ENCODE measurements at regions not wholly inside any gene's neighbourhood (a gene's known extent, or its start where the extent isn't known, plus 50 kb on each side); places are given as distances from the start of the nearest gene placed in this dataset.

- H3K4me1 Mint-ChIP-seq (ENCODE audit: low read depth), result peaks cover 2% of the 10 kb centered on the region
- H3K9me3 Mint-ChIP-seq, result no peaks in the 10 kb centered on the region
- no peak overlapping the region for H3K4me3 Mint-ChIP-seq
- no peaks in the 10 kb centered on the region for H3K27me3 Mint-ChIP-seq
- H3K27ac Mint-ChIP-seq, result no peak overlapping the region
- CTCF ChIA-PET, result no interaction called here
- POLR2A ChIA-PET, result interaction anchor here (0.6 kb wide), 1 partner anchor 1119 kb away, joined by 4 read pairs; no protein-coding TSS in a partner anchor
- H3K36me3 Mint-ChIP-seq (ENCODE audit: low read depth), result peaks cover 8% of the 10 kb centered on the region
- TF ChIP-seq CTCF (IDR thresholded peaks at IDR 0.05), result no peak
- intact Hi-C loops (cut with micrococcal nuclease), result no loop called here
- no peak for ATAC-seq
- no peak for DNase-seq
Measured at GRCh38 chr6:144753023-144753705, 468.0 kb downstream of the UTRN start.

GRCh38 chr6:144756469-144756868 lies 471.3 kb downstream of the UTRN start:
- Mint-ChIP-seq H3K27ac (no peak overlapping the region), H3K36me3 (ENCODE audit: low read depth) (peaks cover 2% of the 10 kb centered on the region), H3K4me3 (no peak overlapping the region), H3K27me3 (no peaks in the 10 kb centered on the region), H3K9me3 (no peaks in the 10 kb centered on the region), H3K4me1 (ENCODE audit: low read depth) (peaks cover 2% of the 10 kb centered on the region)
- ChIA-PET POLR2A (no interaction called here), CTCF (interaction anchor here (0.6 kb wide), 1 partner anchor 1214 kb away, joined by 3 read pairs; no protein-coding TSS in a partner anchor)
- no peak for ATAC-seq
- TF ChIP-seq CTCF (IDR thresholded peaks at IDR 0.05), result no peak
- no peak for DNase-seq
- intact Hi-C loops (cut with micrococcal nuclease), result no loop called here

DNA sequence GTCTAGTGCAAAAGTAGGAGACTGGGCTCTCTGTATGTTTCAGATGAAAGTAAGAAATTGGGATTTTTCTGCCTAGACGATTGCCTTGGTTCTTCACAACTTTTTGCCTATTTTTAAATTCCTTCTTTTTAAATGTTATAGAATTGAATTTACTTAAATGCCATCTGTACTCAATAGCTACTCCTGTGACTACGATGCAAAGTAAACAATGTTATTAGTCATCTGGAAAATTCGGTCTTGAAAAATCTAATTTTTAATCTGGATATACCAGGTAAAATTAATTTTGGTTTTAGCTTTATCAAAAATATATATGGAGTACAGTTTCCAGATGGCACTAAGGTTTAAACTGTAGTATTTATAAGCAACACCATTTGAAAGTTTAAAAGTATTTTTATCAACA lies 472.2 kb downstream of the UTRN start:
- H3K4me1 Mint-ChIP-seq (ENCODE audit: low read depth), result peaks cover 2% of the 10 kb centered on the region
- POLR2A ChIA-PET, result no interaction called here
- CTCF ChIA-PET, result no interaction called here
- no peak overlapping the region for H3K27ac Mint-ChIP-seq
- ATAC-seq, result no peak
- no peaks in the 10 kb centered on the region for H3K9me3 Mint-ChIP-seq
- intact Hi-C loops (cut with micrococcal nuclease), result no loop called here
- peaks cover 2% of the 10 kb centered on the region for H3K36me3 Mint-ChIP-seq (ENCODE audit: low read depth)
- DNase-seq, result no peak
- no peaks in the 10 kb centered on the region for H3K27me3 Mint-ChIP-seq
- no peak for TF ChIP-seq CTCF (IDR thresholded peaks at IDR 0.05)
- no peak overlapping the region for H3K4me3 Mint-ChIP-seq

GRCh38 chr6:144757730-144758129 lies 472.6 kb downstream of the UTRN start:
- H3K27me3 Mint-ChIP-seq, result no peaks in the 10 kb centered on the region
- no peak overlapping the region for H3K4me3 Mint-ChIP-seq
- peaks cover 2% of the 10 kb centered on the region for H3K4me1 Mint-ChIP-seq (ENCODE audit: low read depth)
- no peak overlapping the region for H3K27ac Mint-ChIP-seq
- H3K36me3 Mint-ChIP-seq (ENCODE audit: low read depth), result peaks cover 2% of the 10 kb centered on the region
- CTCF ChIA-PET, result no interaction called here
- no peak for TF ChIP-seq CTCF (IDR thresholded peaks at IDR 0.05)
- intact Hi-C loops (cut with micrococcal nuclease), result no loop called here
- ATAC-seq (no peak), DNase-seq (no peak)
- POLR2A ChIA-PET, result no interaction called here
- no peaks in the 10 kb centered on the region for H3K9me3 Mint-ChIP-seq

GRCh38 chr6:144758602-144759001 lies 473.5 kb downstream of the UTRN start:
- ChIA-PET POLR2A (no interaction called here), CTCF (no interaction called here)
- no peak for TF ChIP-seq CTCF (IDR thresholded peaks at IDR 0.05)
- Mint-ChIP-seq H3K27me3 (no peaks in the 10 kb centered on the region), H3K36me3 (ENCODE audit: low read depth) (peaks cover 2% of the 10 kb centered on the region), H3K4me3 (no peak overlapping the region), H3K27ac (no peak overlapping the region), H3K9me3 (no peaks in the 10 kb centered on the region), H3K4me1 (ENCODE audit: low read depth) (peaks cover 2% of the 10 kb centered on the region)
- ATAC-seq, result peak; percentile 66
- DNase-seq, result no peak
- intact Hi-C loops (cut with micrococcal nuclease), result no loop called here
